Upper lobe of left lung (tissue), 6 donors: ENCODE measurements at regions not wholly inside any gene's neighbourhood (a gene's known extent, or its start where the extent isn't known, plus 50 kb on each side); places are given as distances from the start of the nearest gene placed in this dataset.

Experiments used
- ATAC-seq, 2 donors: fragments of 200-7000 bp; cut with Tn5 transposase; one replicate each; pipeline ENCODE4 v1.9.1; 2022; ENCODE audit warnings: mild to moderate bottlenecking in 2 of 2, moderate library complexity in 2 of 2; ENCODE audit not compliant: low FRiP score in 2 of 2
- DNase-seq, 2 donors: peaks; one replicate each; pipeline ENCODE4 v3.0.0-alpha.2; 2019 to 2020
- H3K27ac ChIP-seq, 4 donors: fragments of 200-600 bp; sonication (generic); one replicate each; pipeline ENCODE4 v1.5.1; 2016 to 2019
- H3K27me3 ChIP-seq, 4 donors: fragments of 200-600 bp; sonication (generic); one replicate each; pipeline ENCODE4 v1.5.1; 2017 to 2019
- H3K36me3 ChIP-seq, 4 donors: fragments of 200-600 bp; sonication (generic); one replicate each; pipeline ENCODE4 v1.5.1; 2016 to 2019
- H3K4me1 ChIP-seq, 4 donors: fragments of 200-600 bp; sonication (generic); one replicate each; pipeline ENCODE4 v1.5.1; 2018 to 2019
- H3K4me3 ChIP-seq, 4 donors: fragments of 200-600 bp; sonication (generic); one replicate each; pipeline ENCODE4 v1.5.1; 2017 to 2019; ENCODE audit warnings: mild to moderate bottlenecking in 2 of 4, moderate library complexity in 1 of 4
- H3K9me3 ChIP-seq, 4 donors: fragments of 200-600 bp; sonication (generic); one replicate each; pipeline ENCODE4 v1.5.1; 2018 to 2019
- EP300 ChIP-seq, 4 donors: sonication (generic); formaldehyde crosslinking; IDR thresholded peaks; one replicate each; pipeline ENCODE4 v1.5.1; 2017; ENCODE audit warnings: antibody characterized with exemption in 4 of 4, control low read depth in 2 of 4
- POLR2A ChIP-seq, 4 donors: fragments of 450-650 bp; IDR thresholded peaks; one replicate each; pipeline ENCODE4 v1.5.1; 2016 to 2017; ENCODE audit warnings: antibody characterized with exemption in 4 of 4, mild to moderate bottlenecking in 2 of 4
- POLR2AphosphoS5 ChIP-seq, 2 donors: sonication (generic); formaldehyde crosslinking; IDR thresholded peaks; one replicate each; pipeline ENCODE4 v1.5.1; 2017; ENCODE audit warnings: antibody characterized with exemption in 2 of 2
- WGBS, 2 donors: methylation state at CpG; one replicate each; pipeline ENCODE4 v1.1.5; 2017 to 2018; 5-methylcytosine and 5-hydroxymethylcytosine counted together
- TF ChIP-seq, protein P1 (sequence below), 6 experiments: fragments of 450-650 bp in 4 of 6; fragments of 200-600 bp in 2 of 6; sonication (generic) in 2 of 6; IDR thresholded peaks; one replicate each; pipeline ENCODE4 v1.5.1; 2016 to 2019; ENCODE audit warnings: antibody characterized with exemption in 6 of 6
- donor health status: DM: no; HTN: no; CAD: no; lungs with moderate emphysema.
- donor health status: DM: no; HTN: yes; CAD: no; lungs with severe emphysema.

GRCh38 chr3:30195352-30195751 is 411.0 kb upstream of the TGFBR2 start:
- 72 to 92% methylated on average over 2 of the region's 2 CpGs for WGBS, 2 donors
- DNase-seq (no peak), ATAC-seq (no peak)
- Histone ChIP-seq H3K4me1 (peaks cover 0 to 7% (median 3%) of the 10 kb centered on the region in 4 donors), H3K27me3 (no peaks in the 10 kb centered on the region), H3K4me3 (no peak overlapping the region), H3K9me3 (no peaks in the 10 kb centered on the region), H3K36me3 (no peaks in the 10 kb centered on the region), H3K27ac (no peak overlapping the region)
- TF ChIP-seq POLR2A (IDR thresholded peaks at IDR 0.05) (no peak), POLR2AphosphoS5 (IDR thresholded peaks at IDR 0.05) (no peak)

- no peaks in the 10 kb centered on the region for H3K27me3 ChIP-seq
- H3K4me1 ChIP-seq = peaks cover 0 to 7% (median 3%) of the 10 kb centered on the region in 4 donors
- no peak overlapping the region for H3K4me3 ChIP-seq
- no peaks in the 10 kb centered on the region for H3K36me3 ChIP-seq
- no peak for TF ChIP-seq POLR2A (IDR thresholded peaks at IDR 0.05)
- TF ChIP-seq, protein P1, sequence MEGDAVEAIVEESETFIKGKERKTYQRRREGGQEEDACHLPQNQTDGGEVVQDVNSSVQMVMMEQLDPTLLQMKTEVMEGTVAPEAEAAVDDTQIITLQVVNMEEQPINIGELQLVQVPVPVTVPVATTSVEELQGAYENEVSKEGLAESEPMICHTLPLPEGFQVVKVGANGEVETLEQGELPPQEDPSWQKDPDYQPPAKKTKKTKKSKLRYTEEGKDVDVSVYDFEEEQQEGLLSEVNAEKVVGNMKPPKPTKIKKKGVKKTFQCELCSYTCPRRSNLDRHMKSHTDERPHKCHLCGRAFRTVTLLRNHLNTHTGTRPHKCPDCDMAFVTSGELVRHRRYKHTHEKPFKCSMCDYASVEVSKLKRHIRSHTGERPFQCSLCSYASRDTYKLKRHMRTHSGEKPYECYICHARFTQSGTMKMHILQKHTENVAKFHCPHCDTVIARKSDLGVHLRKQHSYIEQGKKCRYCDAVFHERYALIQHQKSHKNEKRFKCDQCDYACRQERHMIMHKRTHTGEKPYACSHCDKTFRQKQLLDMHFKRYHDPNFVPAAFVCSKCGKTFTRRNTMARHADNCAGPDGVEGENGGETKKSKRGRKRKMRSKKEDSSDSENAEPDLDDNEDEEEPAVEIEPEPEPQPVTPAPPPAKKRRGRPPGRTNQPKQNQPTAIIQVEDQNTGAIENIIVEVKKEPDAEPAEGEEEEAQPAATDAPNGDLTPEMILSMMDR (IDR thresholded peaks at IDR 0.05) = no peak
- TF ChIP-seq POLR2AphosphoS5 (IDR thresholded peaks at IDR 0.05) = no peak
- ATAC-seq = no peak
- H3K27ac ChIP-seq = no peak overlapping the region
- no peaks in the 10 kb centered on the region for H3K9me3 ChIP-seq
- no peak for DNase-seq
Measured at GRCh38 chr3:30198162-30198561, 408.2 kb upstream of the TGFBR2 start.

DNA sequence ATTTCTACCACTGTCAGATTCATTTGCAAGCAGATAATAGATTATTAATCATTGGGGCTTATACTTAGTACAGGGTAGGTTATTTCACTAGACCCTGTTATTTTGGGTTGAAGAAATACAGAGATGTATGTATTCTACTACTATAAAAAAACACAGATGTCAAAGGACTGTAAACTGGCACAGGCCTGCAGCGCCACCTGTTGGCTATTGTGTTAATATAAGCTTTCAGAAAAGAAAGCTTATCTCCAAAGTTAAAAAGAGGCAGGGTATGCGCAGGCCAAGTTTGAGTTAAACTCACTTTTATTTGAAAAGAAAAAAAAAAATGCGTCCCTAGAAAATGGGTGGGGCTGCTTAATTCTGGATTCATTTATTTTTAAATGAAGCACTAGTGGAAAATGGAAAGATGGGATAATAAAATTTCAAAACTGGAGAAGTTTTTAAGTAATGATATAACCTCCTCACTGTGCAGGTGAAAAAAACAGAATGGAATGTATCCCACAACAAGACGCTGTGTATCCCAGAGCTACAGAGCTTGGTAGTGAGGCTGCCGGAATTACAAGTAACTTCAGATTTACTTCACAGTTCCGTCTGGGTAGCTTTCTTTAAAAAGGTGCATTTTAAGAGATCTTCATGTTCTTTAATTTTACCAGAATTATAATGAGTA is 407.2 kb upstream of the TGFBR2 start:
- WGBS, 2 donors = 42 to 48% methylated on average over 6 of the region's 6 CpGs
- ATAC-seq (peak in 1 of 2 donors; percentile 87), DNase-seq (peak in 1 of 2 donors; percentile 63)
- TF ChIP-seq EP300 (IDR thresholded peaks at IDR 0.05) = no peak
- TF ChIP-seq, protein P1 (IDR thresholded peaks at IDR 0.05) = peak; percentile 61 to 73 (median 70)
- Histone ChIP-seq H3K27ac (no peak overlapping the region), H3K4me1 (peaks cover 0 to 7% (median 3%) of the 10 kb centered on the region in 4 donors), H3K27me3 (no peaks in the 10 kb centered on the region), H3K9me3 (no peaks in the 10 kb centered on the region), H3K4me3 (no peak overlapping the region), H3K36me3 (no peaks in the 10 kb centered on the region)

- H3K9me3 ChIP-seq = no peaks in the 10 kb centered on the region
- no peaks in the 10 kb centered on the region for H3K27me3 ChIP-seq
- H3K4me3 ChIP-seq = no peak overlapping the region
- DNase-seq (no peak), ATAC-seq (no peak)
- H3K27ac ChIP-seq = no peak overlapping the region
- WGBS, 2 donors = 80 to 94% methylated on average over 3 of the region's 3 CpGs
- no peaks in the 10 kb centered on the region for H3K36me3 ChIP-seq
- H3K4me1 ChIP-seq = peaks cover 0 to 7% (median 3%) of the 10 kb centered on the region in 4 donors
- TF ChIP-seq POLR2AphosphoS5 (IDR thresholded peaks at IDR 0.05) = no peak
- TF ChIP-seq, protein P1 (IDR thresholded peaks at IDR 0.05) = no peak
Measured at GRCh38 chr3:30199855-30200254, 406.5 kb upstream of the TGFBR2 start.

DNA sequence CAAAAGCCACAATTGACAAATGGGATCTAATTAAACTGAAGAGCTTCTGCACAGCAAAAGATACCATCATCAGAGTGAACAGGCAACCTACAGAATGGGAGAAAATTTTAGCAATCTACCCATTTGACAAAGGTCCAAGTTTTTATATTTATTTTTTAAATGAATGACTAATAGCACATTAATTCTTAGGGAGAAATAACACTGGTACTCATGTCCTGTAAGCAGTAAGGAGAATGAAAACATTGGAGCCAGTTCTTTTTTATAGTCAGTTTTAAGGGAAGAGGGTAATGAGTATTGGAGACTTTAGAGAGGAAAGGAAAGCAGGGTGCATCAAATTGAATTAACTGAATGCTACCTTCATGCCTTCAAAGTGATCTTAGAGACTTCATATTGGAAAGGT is 404.7 kb upstream of the TGFBR2 start:
- Histone ChIP-seq H3K4me3 (no peak overlapping the region), H3K36me3 (no peaks in the 10 kb centered on the region), H3K27me3 (no peaks in the 10 kb centered on the region), H3K9me3 (no peaks in the 10 kb centered on the region), H3K27ac (no peak overlapping the region), H3K4me1 (peaks cover 0 to 7% (median 3%) of the 10 kb centered on the region in 4 donors)
- DNase-seq (no peak), ATAC-seq (no peak)
- TF ChIP-seq EP300 (IDR thresholded peaks at IDR 0.05) (no peak), POLR2AphosphoS5 (IDR thresholded peaks at IDR 0.05) (no peak), POLR2A (IDR thresholded peaks at IDR 0.05) (no peak)
- TF ChIP-seq, protein P1 (IDR thresholded peaks at IDR 0.05) = no peak
